ENCODE measurements at regions not wholly inside any gene's neighbourhood (a gene's known extent, or its start where the extent isn't known, plus 50 kb on each side); places are given as distances from the start of the nearest gene placed in this dataset.

GRCh38 chr11:80898910-80899309 lies 1458.1 kb upstream of the TENM4 start:
- DNase-seq: no peak

DNA sequence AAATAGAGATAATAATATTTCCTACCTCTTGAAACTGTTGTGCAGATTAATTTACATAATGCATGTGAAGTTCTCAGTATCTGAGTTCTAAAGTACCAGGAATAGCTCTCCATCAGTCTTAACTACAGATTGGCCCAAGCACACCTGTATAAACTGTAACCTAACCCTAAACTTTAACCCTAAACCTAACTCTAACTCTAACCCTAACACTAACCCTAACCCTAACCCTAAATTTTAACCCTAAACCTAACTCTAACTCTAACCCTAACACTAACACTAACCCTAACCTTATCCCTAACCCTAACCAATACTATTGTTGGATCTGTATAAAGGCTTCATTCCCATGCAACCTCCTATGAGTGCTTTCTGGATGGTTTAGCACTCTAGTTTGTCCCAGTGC lies 1445.9 kb upstream of the TENM4 start:
- DNase-seq: no peak

DNA sequence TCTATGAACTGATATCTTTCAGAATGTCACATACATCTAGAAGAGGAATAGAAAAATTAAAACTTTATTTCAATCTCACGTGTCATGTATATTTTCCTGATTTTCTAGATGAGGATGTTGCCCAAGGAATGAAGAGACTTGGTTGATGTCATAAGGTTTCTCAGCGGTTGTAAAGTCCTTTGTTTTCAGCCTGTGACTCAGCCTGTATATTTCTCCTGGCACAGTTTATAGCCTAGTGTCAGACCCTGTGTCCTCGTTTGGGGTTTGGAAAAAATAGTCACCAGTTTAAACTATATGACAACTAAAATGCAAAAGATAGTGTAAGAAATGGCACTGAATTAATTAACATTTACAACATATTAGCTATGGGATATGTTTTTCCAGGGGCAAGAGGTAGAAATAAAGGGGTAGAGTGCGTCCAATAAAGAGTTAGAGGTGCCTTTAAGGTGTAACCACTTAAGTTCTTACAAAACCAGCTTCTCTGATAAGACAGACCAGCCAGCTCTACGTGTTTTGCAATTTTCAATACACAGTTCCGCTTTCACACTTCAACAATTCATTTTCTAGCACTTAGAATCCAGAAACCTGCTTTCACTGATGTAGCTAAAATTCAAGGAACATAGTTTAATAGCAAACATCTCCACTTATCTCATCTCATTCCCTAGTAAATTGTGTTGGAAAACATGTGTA lies 1432.6 kb upstream of the TENM4 start:
- no peak for DNase-seq

GRCh38 chr11:80872116-80872728 lies 1431.4 kb upstream of the TENM4 start:
- no peak for DNase-seq

GRCh38 chr11:80868831-80869230 lies 1428.0 kb upstream of the TENM4 start:
- DNase-seq: no peak

DNA sequence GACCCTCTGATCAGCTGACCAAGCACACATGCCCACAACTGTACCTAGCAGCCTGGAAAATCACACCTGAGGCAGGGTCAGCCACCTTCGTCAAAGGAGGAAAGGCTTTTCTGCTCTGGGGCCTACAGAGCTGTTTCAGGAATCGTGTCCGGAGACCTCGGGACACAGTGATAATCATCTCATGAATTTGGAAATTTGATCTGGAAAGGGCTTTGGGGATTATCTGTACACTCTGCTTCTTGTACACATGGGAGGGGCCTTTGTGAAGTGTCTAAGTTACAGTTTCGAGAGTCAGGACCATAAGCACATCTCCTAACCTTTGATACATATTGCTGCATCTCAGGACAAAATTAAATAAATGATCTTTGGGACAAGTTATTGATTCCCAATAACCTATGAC lies 1421.2 kb upstream of the TENM4 start:
- no peak for DNase-seq

- DNase-seq: no peak
These were observed 1420.4 kb upstream of the TENM4 start for GRCh38 chr11:80861193-80861592.

- DNase-seq: no peak
These were observed 1419.8 kb upstream of the TENM4 start for GRCh38 chr11:80860632-80861031.

GRCh38 chr11:80856066-80856465 lies 1415.2 kb upstream of the TENM4 start:
- DNase-seq: no peak

GRCh38 chr11:80855426-80855825 lies 1414.6 kb upstream of the TENM4 start:
- DNase-seq: no peak

DNA sequence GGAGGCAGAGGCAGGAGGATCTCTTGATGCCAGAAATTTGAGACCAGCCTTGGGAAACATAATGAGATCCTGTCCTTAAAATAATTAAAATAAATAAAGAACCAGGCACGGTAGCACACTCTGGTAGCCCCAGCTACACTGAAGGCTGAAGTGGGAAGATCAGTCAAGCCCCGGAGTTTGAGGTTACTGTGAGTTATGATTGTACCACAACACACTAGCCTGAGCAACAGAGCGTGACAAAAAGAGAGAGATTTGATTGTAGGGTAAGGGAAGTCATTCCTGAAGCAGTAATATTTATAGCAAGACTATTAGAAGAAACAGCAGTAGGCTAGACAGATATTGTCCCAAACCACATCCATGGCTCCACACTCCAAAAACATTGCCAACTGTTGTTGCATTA lies 1408.4 kb upstream of the TENM4 start:
- no peak for DNase-seq

DNA sequence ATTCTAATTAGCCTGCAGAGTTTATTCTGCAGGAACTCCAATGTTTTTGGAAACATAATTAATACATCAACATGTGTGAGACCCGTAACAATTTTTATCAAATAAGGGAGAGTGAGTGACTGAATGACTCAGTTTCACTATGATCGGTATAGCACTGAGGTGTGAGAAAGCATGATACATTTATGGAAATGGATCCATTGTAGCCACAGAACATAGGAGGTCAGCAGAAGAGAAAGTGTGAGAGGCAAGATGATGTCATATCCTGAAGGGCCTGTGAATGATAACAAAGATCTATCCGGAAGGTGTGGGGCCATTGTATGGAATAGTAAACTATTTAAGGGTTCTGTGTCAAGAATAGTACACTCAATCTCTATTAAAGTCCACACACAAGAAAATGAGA lies 1406.1 kb upstream of the TENM4 start:
- no peak for DNase-seq

DNA sequence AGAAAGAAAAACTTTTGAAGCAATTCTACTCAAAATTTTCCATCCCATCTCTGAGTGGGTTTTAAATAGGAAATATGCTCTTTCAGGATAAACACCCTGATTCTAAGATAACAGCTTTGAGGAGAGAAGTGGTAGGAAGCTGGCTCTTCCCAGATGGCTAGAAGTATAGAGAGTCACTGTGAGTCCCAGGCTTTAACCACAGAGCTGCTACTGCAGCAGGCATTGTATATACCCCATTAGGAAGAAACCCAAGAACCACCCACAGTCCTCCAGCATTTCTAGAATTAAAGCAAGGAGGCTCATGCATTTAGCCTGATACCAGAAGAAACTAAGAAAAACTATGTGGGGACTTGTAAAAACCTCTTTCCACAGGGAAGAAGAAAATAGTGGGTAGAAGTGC lies 1405.6 kb upstream of the TENM4 start:
- no peak for DNase-seq

DNA sequence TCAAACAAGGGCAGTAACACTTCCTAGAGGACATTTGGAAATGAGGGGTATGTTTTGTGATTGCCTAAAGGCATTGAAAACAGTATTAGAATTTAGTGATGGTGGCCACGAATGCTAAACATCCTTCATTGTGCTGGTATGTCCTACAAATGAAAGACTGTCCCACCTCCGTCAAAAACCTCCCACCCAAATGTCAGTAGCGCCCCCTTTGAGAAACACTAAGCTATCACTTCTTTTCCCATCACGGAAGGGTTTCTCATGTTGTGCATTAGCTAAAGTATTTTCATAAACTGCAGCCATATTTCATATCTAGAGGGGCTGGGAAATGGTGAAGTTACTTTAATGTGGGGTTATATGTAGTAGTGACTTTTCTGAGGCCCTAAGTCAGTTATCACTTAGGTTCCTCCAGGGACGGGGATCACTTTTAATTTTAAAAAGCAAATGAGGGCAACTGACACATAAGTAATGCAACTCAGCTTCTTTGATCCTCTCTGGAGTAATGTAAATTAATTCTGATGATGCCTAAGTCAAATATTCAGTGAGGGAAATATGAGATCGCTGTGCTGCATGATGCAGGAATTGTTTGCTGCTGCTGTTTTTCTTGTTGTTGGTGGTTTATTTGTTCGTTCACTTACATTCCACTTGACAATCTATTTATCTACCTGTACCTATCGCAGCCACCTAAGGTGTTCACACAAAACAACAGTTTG lies 1403.4 kb upstream of the TENM4 start:
- no peak for DNase-seq

GRCh38 chr11:80843266-80843974 lies 1402.6 kb upstream of the TENM4 start:
- no peak for DNase-seq

DNA sequence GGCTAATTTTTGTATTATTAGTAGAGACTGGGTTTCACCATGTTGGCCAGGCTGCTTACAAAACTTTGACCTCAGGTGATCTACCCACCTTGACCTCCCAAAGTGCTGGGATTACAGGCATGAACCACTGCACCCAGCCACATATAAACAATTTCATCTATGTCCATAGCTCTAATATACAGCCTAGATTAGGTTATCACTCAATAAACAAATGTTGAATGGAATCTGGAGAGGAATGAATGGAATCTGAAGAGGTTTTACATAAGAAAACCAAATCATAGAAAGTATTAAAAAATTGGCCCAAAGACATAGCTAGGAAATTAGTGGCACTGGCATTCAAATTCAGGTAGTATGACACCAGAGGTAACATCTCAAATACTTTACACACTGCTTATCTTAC lies 1401.4 kb upstream of the TENM4 start:
- no peak for DNase-seq

- no peak for DNase-seq
These were observed 1400.8 kb upstream of the TENM4 start for GRCh38 chr11:80841675-80842074.

DNA sequence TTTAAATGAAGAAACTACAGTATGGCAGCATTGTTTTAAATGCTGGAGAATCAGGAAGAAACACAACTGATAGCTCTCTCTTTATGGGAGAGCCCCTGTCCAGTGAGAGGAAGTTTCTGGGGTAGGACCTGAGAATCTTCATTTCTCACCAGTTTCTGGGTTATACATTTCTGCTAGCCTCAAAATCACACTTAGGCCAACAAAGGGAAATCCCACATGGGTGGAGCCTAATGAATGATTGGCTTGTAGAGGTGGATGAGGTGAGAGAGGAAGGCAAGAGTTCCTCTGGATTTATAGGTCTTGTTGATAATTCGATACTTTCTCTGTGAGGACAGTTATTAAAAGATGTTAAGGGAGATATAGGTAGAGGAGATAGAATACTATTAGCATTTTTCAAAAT lies 1397.3 kb upstream of the TENM4 start:
- DNase-seq: no peak

DNA sequence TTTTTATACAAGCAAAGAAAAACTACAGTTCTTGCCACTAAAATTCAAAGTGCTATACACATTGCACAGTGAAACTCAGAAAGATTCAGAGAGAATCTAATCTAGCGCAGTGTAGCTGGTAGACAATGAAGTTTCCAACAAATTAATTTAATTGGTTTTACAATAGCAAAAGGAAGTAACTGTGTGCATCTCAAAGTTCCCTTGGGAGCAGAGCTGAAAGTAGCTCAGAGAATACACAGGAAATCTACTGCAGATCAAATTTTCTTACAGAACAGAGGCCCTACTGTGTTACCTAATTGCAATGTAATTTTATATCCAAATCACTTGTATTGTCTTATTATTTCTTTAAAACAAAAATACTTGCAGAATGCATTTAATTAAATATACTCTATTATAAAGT lies 1396.2 kb upstream of the TENM4 start:
- no peak for DNase-seq

DNA sequence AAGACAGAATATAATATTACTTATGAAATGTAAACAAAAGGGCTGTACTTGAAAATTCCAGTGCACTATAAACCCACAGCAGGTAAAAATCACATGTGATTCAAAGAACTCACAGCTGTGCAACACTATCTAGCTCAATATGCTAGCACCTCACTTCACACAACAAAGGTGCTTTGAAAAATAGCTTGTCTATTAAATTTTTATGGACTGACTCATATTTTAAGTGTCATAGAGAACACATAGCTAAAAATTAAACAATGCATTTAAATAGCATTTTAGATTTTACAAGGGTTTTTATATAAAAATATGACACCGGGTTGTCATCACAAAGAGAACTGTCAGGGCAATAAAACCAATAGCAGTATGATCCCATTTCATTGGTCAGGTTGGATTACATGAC lies 1390.5 kb upstream of the TENM4 start:
- DNase-seq: no peak

- no peak for DNase-seq
These were observed 1387.0 kb upstream of the TENM4 start for GRCh38 chr11:80827781-80828180.

DNA sequence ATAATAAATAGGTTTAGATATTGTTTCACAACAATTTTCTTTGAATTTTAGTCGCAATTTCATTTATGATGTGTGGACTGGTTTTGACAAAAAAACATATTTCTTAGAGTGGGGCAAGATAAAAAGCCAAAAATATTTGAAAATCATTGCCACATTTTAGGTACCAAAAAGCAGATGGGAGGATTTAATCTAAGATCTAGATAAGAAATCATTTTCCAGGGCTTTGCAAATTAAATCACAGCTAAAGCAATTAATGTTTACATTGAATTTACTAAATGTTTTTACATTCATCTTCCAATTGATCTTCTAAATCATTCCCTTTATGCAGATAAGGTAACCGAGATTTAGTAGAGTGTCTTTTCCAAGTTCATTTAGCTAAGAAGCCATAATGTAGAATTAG lies 1386.0 kb upstream of the TENM4 start:
- no peak for DNase-seq

DNA sequence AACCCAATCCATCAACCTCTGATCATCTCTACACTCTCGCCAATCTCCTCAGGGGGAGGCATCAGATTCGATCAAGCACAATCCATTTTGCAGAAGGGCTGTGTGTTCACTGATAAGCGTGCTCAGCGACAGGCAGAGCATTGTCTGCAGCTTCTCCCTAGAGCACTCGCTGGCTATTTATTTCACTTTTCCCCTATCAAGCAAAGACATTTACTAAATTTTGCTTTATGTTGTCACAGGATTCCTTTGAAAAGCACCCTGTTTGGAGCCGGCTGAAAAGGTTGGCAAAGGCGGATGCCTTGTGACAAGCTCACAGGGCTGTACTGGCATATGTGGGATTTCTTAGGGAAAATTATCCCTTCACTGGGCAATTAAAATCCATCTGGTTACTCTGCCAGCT lies 1381.5 kb upstream of the TENM4 start:
- DNase-seq: no peak

DNA sequence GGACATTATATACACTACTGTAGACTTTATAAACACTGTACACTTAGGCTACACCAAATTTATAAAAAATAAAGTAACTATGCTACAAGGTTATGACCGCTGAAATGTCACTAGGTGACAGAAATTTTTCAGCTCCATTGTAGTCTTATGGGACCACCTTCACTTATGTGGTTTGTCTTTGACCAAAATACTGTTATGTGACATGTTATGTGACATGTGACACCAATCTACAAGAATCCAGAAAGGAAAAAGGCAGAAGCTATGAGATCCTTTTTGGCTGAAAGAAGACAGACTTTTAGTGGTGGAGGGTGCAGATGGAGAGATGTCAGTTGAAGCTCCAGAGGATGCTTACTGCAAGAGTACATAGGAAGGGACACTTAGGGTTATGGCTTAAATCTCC lies 1378.4 kb upstream of the TENM4 start:
- no peak for DNase-seq

All from activated effector memory CD4-positive, alpha-beta T cell treated with anti-CD3 and anti-CD28 coated beads, Interleukin-2, amount 50 U/mL, for 16 hours (primary cell).